ENCODE measurements at regions not wholly inside any gene's neighbourhood (a gene's known extent, or its start where the extent isn't known, plus 50 kb on each side); places are given as distances from the start of the nearest gene placed in this dataset.

- Histone ChIP-seq H3K4me2 (ENCODE audit: low read length) (no peak overlapping the region), H3F3A (ENCODE audit: insufficient read depth, low read length, poor library complexity, severe bottlenecking) (peaks cover 3% of the 10 kb centered on the region), H3K9me2 (ENCODE audit: insufficient read depth, low read length) (no peaks in the 10 kb centered on the region), H3K27ac (ENCODE audit: low read length) (no peak overlapping the region), H3K36me3 (ENCODE audit: insufficient read depth, low read length) (no peaks in the 10 kb centered on the region), H3K27me3 (ENCODE audit: insufficient read depth, low read depth, low read length) (no peaks in the 10 kb centered on the region), H4K20me1 (ENCODE audit: insufficient read depth) (no peaks in the 10 kb centered on the region), H2AFZ (ENCODE audit: low read depth, low read length) (no peak overlapping the region), H3K4me3 (ENCODE audit: low read length) (no peak overlapping the region), H3K79me2 (replicated peaks; ENCODE audit: insufficient read depth, low read length) (no peaks in the 10 kb centered on the region), H3K9ac (ENCODE audit: low read length) (no peak overlapping the region), H3K9me3 (ENCODE audit: low read length) (no peaks in the 10 kb centered on the region)
- TF ChIP-seq EP300 (conservative IDR thresholded peaks at IDR 0.05; ENCODE audit: poor library complexity, severe bottlenecking) (no peak), MXI1 (conservative IDR thresholded peaks at IDR 0.05; ENCODE audit: poor library complexity, severe bottlenecking) (no peak), REST (IDR thresholded peaks at IDR 0.05; ENCODE audit: borderline replicate concordance) (no peak), EZH2 (IDR thresholded peaks at IDR 0.05; ENCODE audit: borderline replicate concordance, insufficient read depth, low read length, poor library complexity, severe bottlenecking) (no peak), TAF1 (IDR thresholded peaks at IDR 0.05; ENCODE audit: low read depth) (no peak), CTCF (IDR thresholded peaks at IDR 0.05; ENCODE audit: poor library complexity, severe bottlenecking) (no peak), POLR2AphosphoS5 (IDR thresholded peaks at IDR 0.05) (no peak), RAD21 (conservative IDR thresholded peaks at IDR 0.05) (no peak), SMC3 (conservative IDR thresholded peaks at IDR 0.05; ENCODE audit: poor library complexity) (no peak)
These were observed 592.7 kb downstream of the INHBA start for GRCh38 chr7:41110186-41110585.

GRCh38 chr7:41108821-41109220 is 594.1 kb downstream of the INHBA start:
- Histone ChIP-seq H3K9ac (ENCODE audit: low read length) (no peak overlapping the region), H3K27ac (ENCODE audit: low read length) (no peak overlapping the region), H3K9me2 (ENCODE audit: insufficient read depth, low read length) (no peaks in the 10 kb centered on the region)

More at GRCh38 chr7:41108821-41109220, 594.1 kb downstream of the INHBA start:
- Histone ChIP-seq H3K79me2 (replicated peaks; ENCODE audit: insufficient read depth, low read length) (no peaks in the 10 kb centered on the region), H2AFZ (ENCODE audit: low read depth, low read length) (no peak overlapping the region), H3K27me3 (ENCODE audit: insufficient read depth, low read depth, low read length) (no peaks in the 10 kb centered on the region), H3K9me3 (ENCODE audit: low read length) (no peaks in the 10 kb centered on the region), H3K4me3 (ENCODE audit: low read length) (no peak overlapping the region), H4K20me1 (ENCODE audit: insufficient read depth) (no peaks in the 10 kb centered on the region), H3K36me3 (ENCODE audit: insufficient read depth, low read length) (no peaks in the 10 kb centered on the region), H3F3A (ENCODE audit: insufficient read depth, low read length, poor library complexity, severe bottlenecking) (peaks cover 3% of the 10 kb centered on the region), H3K4me2 (ENCODE audit: low read length) (no peak overlapping the region)
- TF ChIP-seq POLR2AphosphoS5 (IDR thresholded peaks at IDR 0.05) = no peak
- no peak for TF ChIP-seq SMC3 (conservative IDR thresholded peaks at IDR 0.05; ENCODE audit: poor library complexity)
- TF ChIP-seq RAD21 (conservative IDR thresholded peaks at IDR 0.05) = no peak

Data from neural cell (in vitro differentiated cells).